IMR-90 (cell line): ENCODE measurements at regions not wholly inside any gene's neighbourhood (a gene's known extent, or its start where the extent isn't known, plus 50 kb on each side); places are given as distances from the start of the nearest gene placed in this dataset.

ENCODE experiments used
- ATAC-seq: fragments of 200-7000 bp; cut with Tn5 transposase; 2 replicates; pipeline ENCODE4 v1.9.1; 2020; ENCODE audit warnings: low read depth, mild to moderate bottlenecking, moderate library complexity
- BruUV-seq: library from RNA; stranded (reverse); fragments of 400-500 nt; replicated peaks from 2 replicates; lab custom pipeline; 2021; lab: Mats Ljungman, UMichigan
- CTCF ChIA-PET: fragments of 300-600 bp; formaldehyde crosslinking; extraction: SDS; loops from one replicate; lab custom pipeline; 2021; ENCODE audit warnings: antibody characterized with exemption; lab: Yijun Ruan, JAX
- POLR2A ChIA-PET: fragments of 300-600 bp; sonication (Branson Sonifier 250); formaldehyde crosslinking; loops from one replicate; lab custom pipeline; 2022; ENCODE audit warnings: antibody characterized with exemption; ENCODE audit not compliant: unreplicated experiment; lab: Charles Lee
- DNase-seq: peaks from one replicate; pipeline ENCODE4 v3.0.0; 2013
- H2AFZ ChIP-seq: replicated peaks from 2 replicates; pipeline ENCODE3; 2013; ENCODE audit warnings: low read length, mild to moderate bottlenecking; ENCODE audit not compliant: poor library complexity
- H2AK5ac ChIP-seq: 2 replicates; pipeline ENCODE4 v1.6.1; 2013; ENCODE audit warnings: low read depth, low read length, inconsistent platforms
- H2AK9ac ChIP-seq: replicated peaks from 2 replicates; pipeline ENCODE3; 2013; ENCODE audit warnings: mild to moderate bottlenecking, low read depth, low read length, moderate library complexity; ENCODE audit not compliant: poor library complexity
- H2BK120ac ChIP-seq: 2 replicates; pipeline ENCODE4 v1.6.1; 2013; ENCODE audit warnings: low read depth, low read length, inconsistent platforms
- H2BK15ac ChIP-seq: 3 replicates; pipeline ENCODE4 v1.6.1; 2013; ENCODE audit warnings: low read depth, low read length, inconsistent platforms
- H2BK20ac ChIP-seq: 2 replicates; pipeline ENCODE4 v1.6.1; 2013; ENCODE audit warnings: low read depth, mild to moderate bottlenecking, inconsistent platforms, low read length, moderate library complexity
- H2BK5ac ChIP-seq: 2 replicates; pipeline ENCODE4 v1.6.1; 2013; ENCODE audit warnings: mild to moderate bottlenecking, low read depth, low read length, inconsistent platforms; ENCODE audit not compliant: poor library complexity, severe bottlenecking
- H3K14ac ChIP-seq: replicated peaks from 2 replicates; pipeline ENCODE4 v1.6.1; 2013; ENCODE audit warnings: low read depth, low read length, inconsistent platforms
- H3K18ac ChIP-seq: 2 replicates; pipeline ENCODE4 v1.6.1; 2013; ENCODE audit warnings: low read depth, low read length, control low read depth
- H3K23ac ChIP-seq: 2 replicates; pipeline ENCODE4 v1.6.1; 2013; ENCODE audit warnings: low read depth, low read length, inconsistent platforms
- H3K27ac ChIP-seq: 2 replicates; pipeline ENCODE4 v1.5.1; 2013; ENCODE audit warnings: mild to moderate bottlenecking, control low read depth, low read length; ENCODE audit not compliant: insufficient read depth
- H3K27me3 ChIP-seq: 2 replicates; pipeline ENCODE4 v1.6.1; 2013; ENCODE audit warnings: low read length; ENCODE audit not compliant: control insufficient read depth, insufficient read depth
- H3K36me3 ChIP-seq: 2 replicates; pipeline ENCODE4 v1.6.1; 2013; ENCODE audit warnings: low read length, mixed read lengths; ENCODE audit not compliant: control insufficient read depth, insufficient read depth
- H3K4ac ChIP-seq: 2 replicates; pipeline ENCODE4 v1.6.1; 2013; ENCODE audit warnings: low read depth, low read length, inconsistent platforms
- H3K4me1 ChIP-seq: 2 replicates; pipeline ENCODE4 v1.6.1; 2013; ENCODE audit warnings: low read length, mixed read lengths; ENCODE audit not compliant: control insufficient read depth, insufficient read depth
- H3K4me2 ChIP-seq: 2 replicates; pipeline ENCODE4 v1.6.1; 2013; ENCODE audit warnings: low read depth, mild to moderate bottlenecking, control low read depth, low read length, moderate library complexity
- H3K4me3 ChIP-seq: 2 replicates; pipeline ENCODE4 v1.5.1; 2013; ENCODE audit warnings: low read depth, mild to moderate bottlenecking, control low read depth, low read length, moderate library complexity; ENCODE audit not compliant: insufficient read depth
- H3K56ac ChIP-seq: 2 replicates; pipeline ENCODE4 v1.6.1; 2013; ENCODE audit warnings: low read length, inconsistent platforms; ENCODE audit not compliant: insufficient read depth; ENCODE audit errors: extremely low read depth
- H3K79me1 ChIP-seq, 2 experiments: 2 replicates each; pipeline ENCODE4 v1.6.1; 2013; ENCODE audit warnings: low read length in 2 of 2, inconsistent platforms in 1 of 2, low read depth in 1 of 2
- H3K9ac ChIP-seq: 2 replicates; pipeline ENCODE4 v1.6.1; 2013; ENCODE audit warnings: low read depth, low read length, control low read depth
- H3K9me1 ChIP-seq: 2 replicates; pipeline ENCODE4 v1.6.1; 2013; ENCODE audit warnings: low read length, inconsistent platforms; ENCODE audit not compliant: insufficient read depth
- H3K9me3 ChIP-seq: 2 replicates; pipeline ENCODE4 v1.6.1; 2013; ENCODE audit warnings: low read length; ENCODE audit not compliant: control insufficient read depth, insufficient read depth
- H4K20me1 ChIP-seq: 2 replicates; pipeline ENCODE4 v1.6.1; 2013; ENCODE audit warnings: low read length, inconsistent platforms; ENCODE audit not compliant: insufficient read depth
- H4K5ac ChIP-seq: 2 replicates; pipeline ENCODE4 v1.6.1; 2013; ENCODE audit warnings: mild to moderate bottlenecking, low read depth, low read length, control low read depth
- H4K8ac ChIP-seq, 2 experiments: 2 replicates each; pipeline ENCODE4 v1.6.1; 2013; ENCODE audit warnings: low read depth in 2 of 2, low read length in 2 of 2, control low read depth in 1 of 2, inconsistent platforms in 1 of 2
- H4K91ac ChIP-seq: 2 replicates; pipeline ENCODE4 v1.6.1; 2013; ENCODE audit warnings: low read depth, low read length, inconsistent platforms; ENCODE audit not compliant: insufficient read depth
- BHLHE40 ChIP-seq: fragments of 150-350 bp; IDR thresholded peaks from 2 replicates; pipeline ENCODE4 v1.6.1; 2016; ENCODE audit warnings: mild to moderate bottlenecking, low read depth, low read length
- CEBPB ChIP-seq: IDR thresholded peaks from 2 replicates; pipeline ENCODE4 v1.6.1; 2012; ENCODE audit warnings: low read depth, low read length, improper control_type of control experiment
- CHD1 ChIP-seq: IDR thresholded peaks from 2 replicates; pipeline ENCODE4 v1.6.1; 2012; ENCODE audit warnings: low read depth, low read length, improper control_type of control experiment
- ELK1 ChIP-seq: fragments of 150-350 bp; IDR thresholded peaks from 2 replicates; pipeline ENCODE4 v1.6.1; 2016; ENCODE audit warnings: low read depth, mild to moderate bottlenecking, low read length, moderate library complexity, borderline replicate concordance
- FOS ChIP-seq: fragments of 150-350 bp; IDR thresholded peaks from 2 replicates; pipeline ENCODE4 v1.6.1; 2016; ENCODE audit warnings: low read depth, low read length
- MAFK ChIP-seq: IDR thresholded peaks from 2 replicates; pipeline ENCODE4 v1.6.1; 2012; ENCODE audit warnings: low read depth, low read length, improper control_type of control experiment
- MAZ ChIP-seq: IDR thresholded peaks from 2 replicates; pipeline ENCODE4 v1.6.1; 2012; ENCODE audit warnings: low read depth, mild to moderate bottlenecking, low read length, improper control_type of control experiment, moderate library complexity, borderline replicate concordance
- MXI1 ChIP-seq: IDR thresholded peaks from 2 replicates; pipeline ENCODE4 v1.6.1; 2012; ENCODE audit warnings: low read depth, mild to moderate bottlenecking, low read length, moderate library complexity, borderline replicate concordance
- NFE2L2 ChIP-seq: fragments of 150-350 bp; IDR thresholded peaks from 2 replicates; pipeline ENCODE4 v1.6.1; 2016; ENCODE audit warnings: low read depth, mild to moderate bottlenecking, low read length
- POLR2A ChIP-seq: IDR thresholded peaks from 2 replicates; pipeline ENCODE4 v1.6.1; 2012; ENCODE audit warnings: mild to moderate bottlenecking, low read depth, low read length
- RAD21 ChIP-seq: IDR thresholded peaks from 2 replicates; pipeline ENCODE4 v1.6.1; 2012; ENCODE audit warnings: low read length, improper control_type of control experiment
- RCOR1 ChIP-seq: IDR thresholded peaks from 2 replicates; pipeline ENCODE4 v1.6.1; 2012; ENCODE audit warnings: mild to moderate bottlenecking, low read length, improper control_type of control experiment; ENCODE audit not compliant: insufficient replicate concordance
- RFX5 ChIP-seq: IDR thresholded peaks from 2 replicates; pipeline ENCODE4 v1.8.0; 2012; ENCODE audit warnings: low read depth, mild to moderate bottlenecking, low read length, moderate library complexity
- SMC3 ChIP-seq: fragments of 150-350 bp; IDR thresholded peaks from 2 replicates; pipeline ENCODE4 v1.6.1; 2016; ENCODE audit warnings: low read depth, mild to moderate bottlenecking, antibody characterized with exemption, low read length, moderate library complexity
- WGBS, 2 experiments: methylation state at CpG; one replicate each; pipeline versions ENCODE4 v1.1.5 to v1.1.7; 2013; ENCODE audit warnings: missing lambda C conversion rate in 2 of 2; ENCODE audit not compliant: insufficient read length in 1 of 2; ENCODE audit errors: extremely low coverage in 2 of 2; 5-methylcytosine and 5-hydroxymethylcytosine counted together
- dilution Hi-C: fragments of 300-500 bp; cut with HindIII; formaldehyde crosslinking; loops from one replicate; pipeline ENCODE4 v1.14.3; 2018; ENCODE audit warnings: low sequenced_read_pairs; ENCODE audit not compliant: unreplicated experiment
- in situ Hi-C: fragments of 300-500 bp; cut with MboI; formaldehyde crosslinking; loops from 3 replicates; pipeline ENCODE4 v1.14.3; 2019; ENCODE audit warnings: low sequenced_read_pairs, inconsistent platforms, mixed read lengths
- intact Hi-C: fragments of 100-400 bp; cut with micrococcal nuclease; formaldehyde crosslinking; loops from 2 replicates; pipeline ENCODE4 v1.10.0; 2022
- TF ChIP-seq, protein P1 (sequence below): fragments of 150-350 bp; IDR thresholded peaks from 2 replicates; pipeline ENCODE4 v1.6.1; 2017; ENCODE audit warnings: mild to moderate bottlenecking, antibody characterized with exemption, low read length, low read depth
- TF ChIP-seq, protein P2 (sequence below): conservative IDR thresholded peaks from 2 replicates; pipeline ENCODE4 v1.5.1; 2012; ENCODE audit warnings: mild to moderate bottlenecking, low read depth, low read length, improper control_type of control experiment

- Histone ChIP-seq H3K4me1 (no peaks in the 10 kb centered on the region), H3K4ac (no peak overlapping the region), H4K91ac (no peak overlapping the region), H3K36me3 (no peaks in the 10 kb centered on the region), H3K18ac (no peak overlapping the region), H4K20me1 (no peaks in the 10 kb centered on the region), H4K5ac (no peak overlapping the region), H3K4me2 (no peak overlapping the region), H3K9me3 (no peaks in the 10 kb centered on the region), H3K4me3 (no peak overlapping the region), H3K23ac (no peak overlapping the region), H2BK20ac (no peak overlapping the region), H3K14ac (no peak overlapping the region), H3K27me3 (no peaks in the 10 kb centered on the region), H2BK5ac (no peak overlapping the region), H4K8ac (no peak overlapping the region), H3K56ac (no peak overlapping the region), H3K79me1 (no peaks in the 10 kb centered on the region), H3K27ac (no peak overlapping the region), H2AK9ac (no peak overlapping the region), H2BK15ac (no peak overlapping the region), H2BK120ac (no peak overlapping the region), H2AFZ (no peak overlapping the region), H3K9me1 (no peaks in the 10 kb centered on the region), H3K9ac (no peak overlapping the region), H2AK5ac (no peak overlapping the region)
- DNase-seq (no peak), ATAC-seq (no peak)
- ChIA-PET CTCF (no interaction called here), POLR2A (no interaction called here)
- TF ChIP-seq, protein P1, sequence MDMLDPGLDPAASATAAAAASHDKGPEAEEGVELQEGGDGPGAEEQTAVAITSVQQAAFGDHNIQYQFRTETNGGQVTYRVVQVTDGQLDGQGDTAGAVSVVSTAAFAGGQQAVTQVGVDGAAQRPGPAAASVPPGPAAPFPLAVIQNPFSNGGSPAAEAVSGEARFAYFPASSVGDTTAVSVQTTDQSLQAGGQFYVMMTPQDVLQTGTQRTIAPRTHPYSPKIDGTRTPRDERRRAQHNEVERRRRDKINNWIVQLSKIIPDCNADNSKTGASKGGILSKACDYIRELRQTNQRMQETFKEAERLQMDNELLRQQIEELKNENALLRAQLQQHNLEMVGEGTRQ = no peak
- TF ChIP-seq CEBPB (no peak), RCOR1 (no peak), CHD1 (no peak), MXI1 (no peak), MAZ (no peak), FOS (no peak), POLR2A (no peak), NFE2L2 (no peak), BHLHE40 (no peak), ELK1 (no peak), MAFK (no peak), RAD21 (no peak), SMC3 (no peak), RFX5 (no peak)
- TF ChIP-seq, protein P2, sequence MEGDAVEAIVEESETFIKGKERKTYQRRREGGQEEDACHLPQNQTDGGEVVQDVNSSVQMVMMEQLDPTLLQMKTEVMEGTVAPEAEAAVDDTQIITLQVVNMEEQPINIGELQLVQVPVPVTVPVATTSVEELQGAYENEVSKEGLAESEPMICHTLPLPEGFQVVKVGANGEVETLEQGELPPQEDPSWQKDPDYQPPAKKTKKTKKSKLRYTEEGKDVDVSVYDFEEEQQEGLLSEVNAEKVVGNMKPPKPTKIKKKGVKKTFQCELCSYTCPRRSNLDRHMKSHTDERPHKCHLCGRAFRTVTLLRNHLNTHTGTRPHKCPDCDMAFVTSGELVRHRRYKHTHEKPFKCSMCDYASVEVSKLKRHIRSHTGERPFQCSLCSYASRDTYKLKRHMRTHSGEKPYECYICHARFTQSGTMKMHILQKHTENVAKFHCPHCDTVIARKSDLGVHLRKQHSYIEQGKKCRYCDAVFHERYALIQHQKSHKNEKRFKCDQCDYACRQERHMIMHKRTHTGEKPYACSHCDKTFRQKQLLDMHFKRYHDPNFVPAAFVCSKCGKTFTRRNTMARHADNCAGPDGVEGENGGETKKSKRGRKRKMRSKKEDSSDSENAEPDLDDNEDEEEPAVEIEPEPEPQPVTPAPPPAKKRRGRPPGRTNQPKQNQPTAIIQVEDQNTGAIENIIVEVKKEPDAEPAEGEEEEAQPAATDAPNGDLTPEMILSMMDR = no peak
- BruUV-seq = no TSS peak
- dilution Hi-C loops (no loop called here), intact Hi-C loops (loop anchor here (5.0 kb wide), 1 partner anchor 143 kb away; no protein-coding TSS in a partner anchor), in situ Hi-C loops (no loop called here)
- WGBS, 2 experiments = no CpG with 5 or more reads among the region's 8 CpGs
Measured at GRCh38 chr12:98228683-98229539, 286.5 kb upstream of the TMPO start.
